B cell (primary cell): ENCODE measurements at regions not wholly inside any gene's neighbourhood (a gene's known extent, or its start where the extent isn't known, plus 50 kb on each side); places are given as distances from the start of the nearest gene placed in this dataset.

Experiments used
- EZH2 ChIP-seq: IDR thresholded peaks from 2 replicates; pipeline ENCODE4 v1.6.1; 2012; ENCODE audit warnings: borderline replicate concordance, low read depth, mild to moderate bottlenecking, moderate library complexity, low read length; ENCODE audit not compliant: insufficient read depth, poor library complexity, severe bottlenecking
- TF ChIP-seq, protein P1 (sequence below): fragments of 200-600 bp; IDR thresholded peaks from one replicate; pipeline ENCODE4 v1.8.0; 2022; ENCODE audit warnings: antibody characterized with exemption, mild to moderate bottlenecking

GRCh38 chr12:28054583-28054982 is 82.0 kb upstream of the PTHLH start:
- TF ChIP-seq, protein P1, sequence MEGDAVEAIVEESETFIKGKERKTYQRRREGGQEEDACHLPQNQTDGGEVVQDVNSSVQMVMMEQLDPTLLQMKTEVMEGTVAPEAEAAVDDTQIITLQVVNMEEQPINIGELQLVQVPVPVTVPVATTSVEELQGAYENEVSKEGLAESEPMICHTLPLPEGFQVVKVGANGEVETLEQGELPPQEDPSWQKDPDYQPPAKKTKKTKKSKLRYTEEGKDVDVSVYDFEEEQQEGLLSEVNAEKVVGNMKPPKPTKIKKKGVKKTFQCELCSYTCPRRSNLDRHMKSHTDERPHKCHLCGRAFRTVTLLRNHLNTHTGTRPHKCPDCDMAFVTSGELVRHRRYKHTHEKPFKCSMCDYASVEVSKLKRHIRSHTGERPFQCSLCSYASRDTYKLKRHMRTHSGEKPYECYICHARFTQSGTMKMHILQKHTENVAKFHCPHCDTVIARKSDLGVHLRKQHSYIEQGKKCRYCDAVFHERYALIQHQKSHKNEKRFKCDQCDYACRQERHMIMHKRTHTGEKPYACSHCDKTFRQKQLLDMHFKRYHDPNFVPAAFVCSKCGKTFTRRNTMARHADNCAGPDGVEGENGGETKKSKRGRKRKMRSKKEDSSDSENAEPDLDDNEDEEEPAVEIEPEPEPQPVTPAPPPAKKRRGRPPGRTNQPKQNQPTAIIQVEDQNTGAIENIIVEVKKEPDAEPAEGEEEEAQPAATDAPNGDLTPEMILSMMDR = no peak
- no peak for TF ChIP-seq EZH2
